ENCODE measurements at regions not wholly inside any gene's neighbourhood (a gene's known extent, or its start where the extent isn't known, plus 50 kb on each side); places are given as distances from the start of the nearest gene placed in this dataset.

DNA sequence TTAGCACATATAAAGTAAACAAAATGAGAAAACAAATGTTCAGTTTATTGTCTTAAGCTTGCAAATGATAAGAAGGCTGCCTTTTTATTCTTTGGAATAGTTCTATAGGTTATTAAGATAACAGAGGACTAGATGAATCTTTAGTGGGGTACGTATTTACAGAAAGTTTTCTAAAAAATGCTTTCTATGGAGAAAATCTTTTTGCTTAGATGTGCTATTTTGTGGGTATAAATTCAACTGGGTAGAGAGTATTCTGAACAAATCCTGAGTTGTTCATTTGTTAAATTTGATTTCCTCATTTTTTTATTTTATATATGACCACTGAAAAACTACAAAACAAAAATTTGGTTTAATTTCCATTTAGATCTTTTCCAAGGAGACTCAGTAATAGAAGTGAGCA is 566.9 kb downstream of the PLCL1 start:
- TF ChIP-seq, protein P1, sequence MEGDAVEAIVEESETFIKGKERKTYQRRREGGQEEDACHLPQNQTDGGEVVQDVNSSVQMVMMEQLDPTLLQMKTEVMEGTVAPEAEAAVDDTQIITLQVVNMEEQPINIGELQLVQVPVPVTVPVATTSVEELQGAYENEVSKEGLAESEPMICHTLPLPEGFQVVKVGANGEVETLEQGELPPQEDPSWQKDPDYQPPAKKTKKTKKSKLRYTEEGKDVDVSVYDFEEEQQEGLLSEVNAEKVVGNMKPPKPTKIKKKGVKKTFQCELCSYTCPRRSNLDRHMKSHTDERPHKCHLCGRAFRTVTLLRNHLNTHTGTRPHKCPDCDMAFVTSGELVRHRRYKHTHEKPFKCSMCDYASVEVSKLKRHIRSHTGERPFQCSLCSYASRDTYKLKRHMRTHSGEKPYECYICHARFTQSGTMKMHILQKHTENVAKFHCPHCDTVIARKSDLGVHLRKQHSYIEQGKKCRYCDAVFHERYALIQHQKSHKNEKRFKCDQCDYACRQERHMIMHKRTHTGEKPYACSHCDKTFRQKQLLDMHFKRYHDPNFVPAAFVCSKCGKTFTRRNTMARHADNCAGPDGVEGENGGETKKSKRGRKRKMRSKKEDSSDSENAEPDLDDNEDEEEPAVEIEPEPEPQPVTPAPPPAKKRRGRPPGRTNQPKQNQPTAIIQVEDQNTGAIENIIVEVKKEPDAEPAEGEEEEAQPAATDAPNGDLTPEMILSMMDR (IDR thresholded peaks at IDR 0.05) = no peak
- TF ChIP-seq EZH2 (IDR thresholded peaks at IDR 0.05; ENCODE audit: borderline replicate concordance, insufficient read depth, low read depth, low read length, poor library complexity, severe bottlenecking) = no peak
